K562 (cell line): ENCODE measurements at regions not wholly inside any gene's neighbourhood (a gene's known extent, or its start where the extent isn't known, plus 50 kb on each side); places are given as distances from the start of the nearest gene placed in this dataset.

ENCODE experiments used
- BRCA1 ChIP-seq, 2 experiments: fragments of 450-650 bp in 1 of 2; sonication (generic) in 1 of 2; formaldehyde crosslinking in 1 of 2; IDR thresholded peaks; 2 replicates each; pipeline versions ENCODE4 v1.5.0 to v1.6.1; 2017 to 2020; ENCODE audit warnings: mild to moderate bottlenecking in 1 of 2, missing genetic modification reagents in 1 of 2
- BRD9 ChIP-seq: fragments of 450-650 bp; IDR thresholded peaks from 2 replicates; pipeline ENCODE4 v1.6.1; 2018; ENCODE audit warnings: low read depth; ENCODE audit not compliant: partially characterized antibody
- CGGBP1 ChIP-seq: fragments of 250-450 bp; sonication (Bioruptor Pico); IDR thresholded peaks from 2 replicates; pipeline ENCODE4 v1.9.0; 2021; ENCODE audit warnings: mild to moderate bottlenecking
- HES1 ChIP-seq: fragments of 450-650 bp; IDR thresholded peaks from 2 replicates; pipeline ENCODE4 v1.6.1; 2016; ENCODE audit warnings: low read depth, mild to moderate bottlenecking, moderate library complexity
- HMGN3 ChIP-seq: IDR thresholded peaks from 2 replicates; pipeline ENCODE4 v1.6.1; 2011; ENCODE audit warnings: borderline replicate concordance, low read depth, mild to moderate bottlenecking, mixed read lengths, low read length; ENCODE audit not compliant: insufficient read length; ENCODE audit errors: extremely low read depth
- KLF1 ChIP-seq: fragments of 450-650 bp; IDR thresholded peaks from 2 replicates; pipeline ENCODE4 v1.6.1; 2016; ENCODE audit warnings: missing genetic modification characterization, missing compliant biosample characterization
- LCOR ChIP-seq: sonication (generic); formaldehyde crosslinking; IDR thresholded peaks from 2 replicates; pipeline ENCODE4 v1.8.0; 2022; ENCODE audit warnings: mild to moderate bottlenecking, missing genetic modification reagents
- MLLT1 ChIP-seq, 2 experiments: fragments of 450-650 bp; IDR thresholded peaks; 2 replicates each; pipeline ENCODE4 v1.6.1; 2016
- NCOA4 ChIP-seq: fragments of 450-650 bp; IDR thresholded peaks from 2 replicates; pipeline ENCODE4 v1.6.1; 2018; ENCODE audit warnings: mild to moderate bottlenecking; ENCODE audit not compliant: partially characterized antibody
- NCOR1 ChIP-seq: fragments of 450-650 bp; IDR thresholded peaks from 2 replicates; pipeline ENCODE4 v1.6.1; 2016; ENCODE audit warnings: mild to moderate bottlenecking, moderate library complexity
- PATZ1 ChIP-seq: fragments of 250-450 bp; sonication (Bioruptor Pico); IDR thresholded peaks from 2 replicates; pipeline ENCODE4 v1.5.0; 2020; ENCODE audit warnings: mild to moderate bottlenecking, borderline replicate concordance
- TRIM24 ChIP-seq, 2 experiments: fragments of 450-650 bp; IDR thresholded peaks; 2 replicates each; pipeline ENCODE4 v1.6.1; 2016
- USF1 ChIP-seq: sonication (generic); formaldehyde crosslinking; IDR thresholded peaks from 2 replicates; pipeline ENCODE4 v1.9.0; 2022; ENCODE audit warnings: mild to moderate bottlenecking, missing genetic modification reagents
- VEZF1 ChIP-seq: fragments of 200-800 bp; sonication (Bioruptor generic); IDR thresholded peaks from 2 replicates; pipeline ENCODE4 v1.6.1; 2017; ENCODE audit warnings: missing genetic modification characterization, missing compliant biosample characterization
- YY1 ChIP-seq, 3 experiments: IDR thresholded peaks; 2 replicates each; pipeline ENCODE4 v1.6.1; 2011; ENCODE audit warnings: low read length in 2 of 3, mild to moderate bottlenecking in 2 of 3, moderate library complexity in 2 of 3, borderline replicate concordance in 1 of 3, control low read depth in 1 of 3, low read depth in 1 of 3; ENCODE audit not compliant: insufficient read depth in 3 of 3, insufficient replicate concordance in 2 of 3, control insufficient read depth in 1 of 3, insufficient read length in 1 of 3; ENCODE audit errors: extremely low read depth in 1 of 3
- ZFP36 ChIP-seq: fragments of 150-350 bp; IDR thresholded peaks from 2 replicates; pipeline ENCODE4 v1.6.1; 2018; ENCODE audit warnings: low read length, low read depth; ENCODE audit not compliant: partially characterized antibody
- ZNF232 ChIP-seq: sonication (generic); formaldehyde crosslinking; IDR thresholded peaks from 2 replicates; pipeline ENCODE4 v1.8.0; 2022; ENCODE audit warnings: mild to moderate bottlenecking, missing genetic modification reagents
- ZNF24 ChIP-seq: fragments of 450-650 bp; IDR thresholded peaks from 2 replicates; pipeline ENCODE4 v1.6.1; 2016
- ZNF561 ChIP-seq: fragments of 450-650 bp; formaldehyde crosslinking; conservative IDR thresholded peaks from 2 replicates; pipeline ENCODE4 v1.4.0; 2020; ENCODE audit warnings: mild to moderate bottlenecking, moderate library complexity
- ZSCAN32 ChIP-seq: fragments of 450-650 bp; formaldehyde crosslinking; IDR thresholded peaks from 2 replicates; pipeline ENCODE4 v1.4.0; 2020; ENCODE audit warnings: mild to moderate bottlenecking, moderate library complexity

- peak; percentile 27 for TF ChIP-seq HMGN3
- TF ChIP-seq TRIM24 (IDR thresholded peaks at IDR 0.05), result peak; percentile 79 to 92
- TF ChIP-seq USF1 (CRISPR knock-in tag), result peak; percentile 93
- peak in 1 of 2 experiments; percentile 12; a peak in 1 of 4 replicates for TF ChIP-seq MLLT1 (IDR thresholded peaks at IDR 0.05)
- 0 out of 2 replicates have a peak, but pooled peaks have one; percentile 68 for TF ChIP-seq ZNF232 (CRISPR knock-in tag)
- peak in 1 of 3 experiments; percentile 72 for TF ChIP-seq YY1 (IDR thresholded peaks at IDR 0.05; ENCODE audit: borderline replicate concordance in 1 of 3, control insufficient read depth in 1 of 3, extremely low read depth in 1 of 3, insufficient read depth in 3 of 3, insufficient read length in 1 of 3, insufficient replicate concordance in 2 of 3, low read depth in 1 of 3, low read length in 2 of 3)
- no peak for TF ChIP-seq ZNF561 (CRISPR knock-in tag)
- TF ChIP-seq HES1, result peak; percentile 56; the same call in 1 of the 2 replicates
- TF ChIP-seq CGGBP1, result 0 out of 2 replicates have a peak, but pooled peaks have one; percentile 16
- no peak for TF ChIP-seq ZSCAN32 (CRISPR knock-in tag)
- 0 out of 2 replicates have a peak, but pooled peaks have one; percentile 54 for TF ChIP-seq LCOR (CRISPR knock-in tag)
- TF ChIP-seq NCOR1, result peak; percentile 93
- TF ChIP-seq VEZF1, result peak; percentile 64; the same call in 1 of the 2 replicates
- TF ChIP-seq KLF1 (tag), result peak; percentile 17
- TF ChIP-seq ZNF24, result no peak
- TF ChIP-seq PATZ1, result 0 out of 2 replicates have a peak, but pooled peaks have one; percentile 80
- TF ChIP-seq BRCA1 (IDR thresholded peaks at IDR 0.05), result no peak
- TF ChIP-seq BRCA1 (CRISPR knock-in tag; IDR thresholded peaks at IDR 0.05), result no peak
- TF ChIP-seq ZFP36, result peak; percentile 22
- peak; percentile 38 for TF ChIP-seq BRD9
- TF ChIP-seq NCOA4, result no peak
Measured at GRCh38 chr1:244302876-244303609, 148.7 kb downstream of the ADSS2 start (continued).
